Stromal cell of bone marrow (primary cell): ENCODE measurements at regions not wholly inside any gene's neighbourhood (a gene's known extent, or its start where the extent isn't known, plus 50 kb on each side); places are given as distances from the start of the nearest gene placed in this dataset.

Experiments
- DNase-seq: peaks from one replicate; pipeline ENCODE4 v3.0.0-alpha.2; 2012; ENCODE audit warnings: low read depth

- DNase-seq = no peak
Measured at GRCh38 chr11:29959488-29959887, 57.3 kb downstream of the KCNA4 start.

- peak; percentile 3 for DNase-seq
Measured at GRCh38 chr11:29957431-29957830, 59.4 kb downstream of the KCNA4 start.

- DNase-seq = no peak
Measured at GRCh38 chr11:29956076-29956556, 60.7 kb downstream of the KCNA4 start.

- DNase-seq = no peak
Measured at GRCh38 chr11:29943347-29943746, 73.5 kb downstream of the KCNA4 start.

- no peak for DNase-seq
Measured at GRCh38 chr11:29937526-29937925, 79.3 kb downstream of the KCNA4 start.

GRCh38 chr11:29934115-29934638 lies 82.7 kb downstream of the KCNA4 start:
- no peak for DNase-seq

GRCh38 chr11:29916040-29916439 lies 100.8 kb downstream of the KCNA4 start:
- no peak for DNase-seq

- peak; percentile 28 for DNase-seq
Measured at GRCh38 chr11:29914203-29914930, 102.5 kb downstream of the KCNA4 start.

- no peak for DNase-seq
Measured at GRCh38 chr11:29913352-29913751, 103.5 kb downstream of the KCNA4 start.

- no peak for DNase-seq
Measured at GRCh38 chr11:29900382-29900781, 116.4 kb downstream of the KCNA4 start.

GRCh38 chr11:29879560-29879959 lies 137.3 kb downstream of the KCNA4 start:
- no peak for DNase-seq

GRCh38 chr11:29876192-29876591 lies 140.6 kb downstream of the KCNA4 start:
- DNase-seq = no peak

GRCh38 chr11:29847219-29847618 lies 169.6 kb downstream of the KCNA4 start:
- DNase-seq = no peak

GRCh38 chr11:29844701-29845379 lies 172.0 kb downstream of the KCNA4 start:
- no peak for DNase-seq

- no peak for DNase-seq
Measured at GRCh38 chr11:29844031-29844430, 172.8 kb downstream of the KCNA4 start.

- no peak for DNase-seq
Measured at GRCh38 chr11:29842061-29842460, 174.8 kb downstream of the KCNA4 start.

GRCh38 chr11:29826878-29827277 lies 190.0 kb downstream of the KCNA4 start:
- no peak for DNase-seq

- no peak for DNase-seq
Measured at GRCh38 chr11:29816359-29816758, 200.5 kb downstream of the KCNA4 start.

- no peak for DNase-seq
Measured at GRCh38 chr11:29809121-29809520, 207.7 kb downstream of the KCNA4 start.

- no peak for DNase-seq
Measured at GRCh38 chr11:29802522-29802921, 214.3 kb downstream of the KCNA4 start.

GRCh38 chr11:29801561-29801960 lies 215.3 kb downstream of the KCNA4 start:
- DNase-seq = peak; percentile 63

- no peak for DNase-seq
Measured at GRCh38 chr11:29786092-29786491, 230.7 kb downstream of the KCNA4 start.

GRCh38 chr11:29783506-29783905 lies 233.3 kb downstream of the KCNA4 start:
- DNase-seq = no peak
